ENCODE measurements at regions not wholly inside any gene's neighbourhood (a gene's known extent, or its start where the extent isn't known, plus 50 kb on each side); places are given as distances from the start of the nearest gene placed in this dataset.
"Not testable (repeated sequence)": the region's sequence is repeated elsewhere in the genome, so short reads cannot be mapped to it uniquely, and the experiment has no call there.

DNA sequence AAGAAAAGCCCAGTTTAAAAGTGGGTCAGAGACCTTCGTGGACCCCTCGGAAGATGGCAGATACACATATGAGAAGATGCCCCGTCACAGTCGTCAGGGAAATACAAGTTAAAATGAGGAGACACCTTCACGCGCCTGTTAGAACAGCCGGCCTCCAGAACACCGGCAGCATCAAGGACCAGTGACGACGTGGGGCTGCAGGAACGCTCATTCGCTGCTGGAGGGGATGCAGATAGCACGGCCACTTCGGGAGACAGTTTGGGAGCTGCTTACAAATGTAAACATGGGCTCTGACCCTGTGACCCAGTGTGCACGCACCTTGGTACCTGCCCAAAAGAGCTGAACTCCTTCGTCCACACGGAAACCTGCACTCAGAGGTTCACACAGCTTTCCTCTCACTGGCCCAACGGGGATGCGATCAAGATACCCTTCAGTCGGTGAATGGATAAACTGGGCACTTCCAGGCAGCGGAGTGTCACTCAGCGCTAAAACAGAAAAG lies 83.7 kb upstream of the CTDP1 start:
- DNase-seq (ENCODE audit: low spot score): no peak

DNA sequence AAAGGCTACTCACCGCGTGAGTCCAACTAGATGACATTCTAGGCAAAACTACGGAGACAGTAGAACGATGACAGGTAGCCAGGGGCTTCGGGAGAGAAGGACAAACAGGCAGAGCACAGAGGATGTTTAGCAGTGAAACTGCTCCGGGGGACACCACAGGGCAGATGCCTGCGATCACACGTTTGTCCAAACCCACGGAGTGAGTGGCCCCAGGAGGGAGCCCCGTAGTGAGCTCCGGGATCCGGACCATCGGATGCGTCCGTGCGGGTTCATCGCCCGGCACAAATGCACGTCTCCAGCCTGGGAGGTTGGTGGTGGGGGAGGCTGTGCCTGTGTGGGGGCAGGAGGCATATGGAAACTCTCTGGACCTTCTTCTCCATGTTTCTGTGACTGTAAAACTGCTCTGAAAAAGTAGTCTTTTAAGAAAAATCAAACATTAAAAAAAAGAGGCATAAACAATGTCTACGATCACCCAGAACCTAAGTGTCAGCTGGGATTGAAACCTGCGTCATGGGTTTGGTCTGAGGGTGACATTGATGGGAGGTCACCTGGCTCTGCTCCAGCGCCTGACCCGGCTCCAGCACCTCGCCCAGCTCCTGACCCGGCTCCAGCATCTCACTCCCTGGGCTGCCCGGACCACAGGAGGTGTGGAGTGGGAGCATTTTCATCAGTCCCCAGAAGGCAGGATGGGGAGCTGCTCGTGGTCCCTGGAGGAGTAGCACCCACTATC lies 83.0 kb upstream of the CTDP1 start:
- DNase-seq (ENCODE audit: low spot score): no peak

DNA sequence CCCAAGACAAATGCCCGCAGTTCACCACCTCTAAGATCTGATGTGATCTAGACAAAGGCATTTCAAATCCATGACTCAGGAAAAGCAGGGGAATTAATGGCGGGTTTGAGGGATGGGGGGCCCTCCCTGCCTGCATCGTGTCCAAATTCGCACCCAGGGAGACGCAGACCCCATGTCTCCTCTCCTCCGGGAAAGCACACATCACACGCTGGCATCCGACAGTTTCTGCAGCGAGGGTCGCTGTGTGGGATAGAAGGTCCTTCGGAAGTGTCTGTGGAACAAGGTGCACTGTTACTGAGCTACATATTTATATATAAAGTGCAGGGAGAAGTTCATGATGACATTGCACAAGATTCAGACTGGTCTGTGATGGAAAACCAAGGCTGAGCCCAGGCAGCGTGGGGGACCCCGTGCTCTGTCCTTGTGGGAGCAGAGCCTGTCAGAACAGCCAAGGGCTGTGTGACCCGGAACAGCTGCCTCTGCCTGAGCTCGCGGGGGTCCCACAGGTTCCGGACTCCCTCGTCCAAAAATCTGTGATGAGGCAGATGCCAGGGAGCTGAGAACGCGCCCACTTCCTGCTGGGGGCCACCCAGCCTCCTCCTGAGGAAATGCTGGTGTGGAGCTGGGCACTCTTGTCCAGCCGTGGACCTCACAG lies 82.3 kb upstream of the CTDP1 start:
- no peak for DNase-seq (ENCODE audit: low spot score)

DNA sequence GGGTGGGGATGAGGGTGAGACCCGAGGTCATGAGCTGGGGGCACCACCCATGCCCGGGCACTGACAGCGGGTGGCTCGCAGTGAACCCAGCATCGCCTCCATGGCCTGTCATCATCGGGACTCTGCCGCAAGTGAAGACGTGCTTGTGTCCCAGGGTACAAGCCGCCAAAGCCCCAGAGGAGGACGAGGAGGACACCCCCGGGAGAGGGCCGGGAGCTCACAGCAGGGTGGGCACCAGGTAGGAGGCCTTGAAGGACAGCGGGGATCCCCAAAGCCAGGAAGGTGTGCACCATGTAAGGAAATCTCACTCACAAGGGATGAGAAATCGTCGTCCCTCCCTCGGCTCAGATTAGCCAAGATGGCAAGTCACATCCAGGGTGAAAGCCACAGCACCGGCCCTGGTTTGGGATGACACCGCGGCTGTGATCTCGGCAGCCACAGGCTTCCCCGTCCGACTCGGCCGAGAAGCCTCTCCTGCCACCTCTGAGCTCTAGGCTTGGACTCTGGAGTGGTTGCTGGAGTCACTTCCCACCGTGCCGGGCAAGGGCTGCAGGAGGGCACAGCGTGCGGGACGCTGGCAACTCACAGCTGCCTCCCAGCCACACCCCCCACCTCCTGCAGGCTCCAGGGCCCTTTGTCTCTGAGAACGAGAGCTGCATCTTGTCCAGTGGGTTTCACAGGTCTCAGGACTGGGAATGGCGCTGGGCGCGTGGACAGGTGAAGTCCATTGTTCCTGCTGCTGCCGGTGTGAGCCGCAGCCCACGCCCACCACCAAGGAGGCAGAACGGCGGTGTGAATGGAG lies 81.6 kb upstream of the CTDP1 start:
- DNase-seq (ENCODE audit: low spot score): no peak

DNA sequence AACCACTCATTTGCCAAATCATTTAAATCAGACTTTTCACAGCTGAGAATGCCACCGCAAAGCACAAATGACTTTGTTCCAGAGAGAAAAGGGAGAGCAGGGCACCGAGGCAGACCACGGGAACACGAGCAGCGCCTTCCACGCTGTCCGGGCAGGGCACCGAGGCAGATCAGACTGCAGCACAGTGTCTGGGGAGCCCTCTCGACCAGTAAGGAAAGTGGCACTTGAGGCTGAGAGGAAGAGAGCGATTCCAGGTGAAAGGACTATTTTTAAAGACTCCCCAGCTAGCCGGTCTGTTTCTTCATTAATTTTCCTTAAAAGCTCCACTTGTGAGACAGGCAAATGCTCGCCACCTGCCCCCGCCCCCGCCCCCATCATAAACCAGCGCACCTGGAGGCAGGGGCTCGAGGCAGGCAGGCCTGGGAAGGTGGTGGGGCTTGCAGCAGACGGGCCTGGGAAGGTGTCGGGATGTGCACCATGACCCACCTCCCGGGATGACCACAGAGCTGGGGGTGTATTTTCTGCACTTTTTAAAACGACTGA lies 80.9 kb upstream of the CTDP1 start:
- DNase-seq (ENCODE audit: low spot score): no peak

DNA sequence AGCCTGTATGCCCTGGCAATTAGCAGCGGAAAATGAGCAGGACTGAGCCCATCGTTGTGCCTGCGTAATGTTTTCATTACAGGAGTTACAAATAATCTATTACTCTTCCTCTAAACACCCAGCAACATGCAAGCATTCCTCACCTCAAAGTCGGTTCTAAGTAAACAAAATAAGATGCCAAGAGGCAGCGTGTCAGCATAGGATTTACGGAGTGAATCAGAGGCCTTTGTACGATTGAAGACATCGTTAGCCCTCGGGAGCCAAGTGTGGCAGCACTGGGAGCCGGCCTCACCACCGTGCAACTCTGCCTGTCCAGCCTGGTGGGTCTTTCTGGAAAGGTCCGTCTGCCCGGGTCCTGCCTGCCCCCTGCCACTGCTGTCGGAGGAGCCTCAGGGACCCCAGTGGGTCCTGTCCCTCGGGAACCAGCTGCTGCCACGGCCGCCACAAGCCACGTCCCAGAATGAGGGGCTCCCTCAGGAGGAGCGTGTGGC lies 80.1 kb upstream of the CTDP1 start:
- DNase-seq (ENCODE audit: low spot score): no peak

DNA sequence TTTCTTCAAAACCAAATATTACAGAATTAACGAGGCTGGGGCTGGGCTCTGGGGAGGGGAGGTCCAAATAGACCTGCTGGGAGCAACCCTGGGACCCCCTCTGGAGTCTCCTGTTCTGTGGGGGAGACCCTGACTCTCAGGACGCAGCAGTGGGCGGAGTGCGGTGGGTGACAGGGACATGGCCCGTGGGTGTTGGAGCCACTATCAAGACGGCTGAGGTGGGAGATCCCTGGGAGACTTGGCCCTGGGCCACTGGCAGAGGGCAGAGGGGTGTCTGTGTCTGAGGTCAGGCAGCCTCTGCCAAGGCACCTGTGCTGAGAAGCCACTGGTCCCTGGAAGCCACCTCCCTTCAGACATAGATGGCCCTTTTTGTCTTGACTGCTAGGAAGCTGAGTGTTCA lies 79.5 kb upstream of the CTDP1 start:
- DNase-seq (ENCODE audit: low spot score): no peak

DNA sequence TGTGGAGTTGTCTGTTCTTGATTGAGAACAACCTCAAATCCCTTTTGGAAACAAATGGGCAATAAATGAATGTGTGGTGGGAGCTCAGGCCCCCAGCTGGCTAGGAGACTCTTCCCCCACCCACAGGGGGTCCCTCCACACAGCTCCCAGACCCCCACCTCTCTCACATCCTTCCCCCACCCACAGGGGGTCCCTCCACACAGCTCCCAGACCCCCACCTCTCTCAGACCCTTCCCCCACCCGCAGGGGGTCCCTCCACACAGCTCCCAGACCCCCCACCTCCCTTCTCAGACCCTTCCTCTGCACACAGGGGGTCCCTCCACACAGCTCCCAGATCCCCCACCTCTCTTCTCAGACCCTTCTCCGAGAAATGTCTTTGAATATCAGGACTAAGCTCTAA lies 79.0 kb upstream of the CTDP1 start:
- no peak for DNase-seq (ENCODE audit: low spot score)

DNA sequence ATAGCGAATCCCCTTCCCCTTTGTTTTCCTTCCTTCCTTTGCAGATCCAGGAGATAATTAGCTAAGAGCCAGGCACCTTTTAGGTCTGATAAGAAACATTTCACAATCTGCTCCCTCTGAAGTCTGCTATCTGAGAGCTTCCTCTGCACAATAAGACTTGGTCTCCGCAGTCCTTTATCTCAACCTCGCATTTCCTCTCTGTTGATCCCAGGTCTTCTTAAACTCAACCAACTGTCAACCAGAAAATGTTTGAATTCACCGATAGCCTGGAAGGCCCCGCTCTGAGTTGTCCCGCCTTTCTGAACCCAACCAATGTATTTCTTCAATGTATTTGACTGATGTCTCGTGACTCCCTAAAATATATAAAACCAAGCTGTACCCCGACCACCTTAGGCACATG lies 78.4 kb upstream of the CTDP1 start:
- no peak for DNase-seq (ENCODE audit: low spot score)

DNA sequence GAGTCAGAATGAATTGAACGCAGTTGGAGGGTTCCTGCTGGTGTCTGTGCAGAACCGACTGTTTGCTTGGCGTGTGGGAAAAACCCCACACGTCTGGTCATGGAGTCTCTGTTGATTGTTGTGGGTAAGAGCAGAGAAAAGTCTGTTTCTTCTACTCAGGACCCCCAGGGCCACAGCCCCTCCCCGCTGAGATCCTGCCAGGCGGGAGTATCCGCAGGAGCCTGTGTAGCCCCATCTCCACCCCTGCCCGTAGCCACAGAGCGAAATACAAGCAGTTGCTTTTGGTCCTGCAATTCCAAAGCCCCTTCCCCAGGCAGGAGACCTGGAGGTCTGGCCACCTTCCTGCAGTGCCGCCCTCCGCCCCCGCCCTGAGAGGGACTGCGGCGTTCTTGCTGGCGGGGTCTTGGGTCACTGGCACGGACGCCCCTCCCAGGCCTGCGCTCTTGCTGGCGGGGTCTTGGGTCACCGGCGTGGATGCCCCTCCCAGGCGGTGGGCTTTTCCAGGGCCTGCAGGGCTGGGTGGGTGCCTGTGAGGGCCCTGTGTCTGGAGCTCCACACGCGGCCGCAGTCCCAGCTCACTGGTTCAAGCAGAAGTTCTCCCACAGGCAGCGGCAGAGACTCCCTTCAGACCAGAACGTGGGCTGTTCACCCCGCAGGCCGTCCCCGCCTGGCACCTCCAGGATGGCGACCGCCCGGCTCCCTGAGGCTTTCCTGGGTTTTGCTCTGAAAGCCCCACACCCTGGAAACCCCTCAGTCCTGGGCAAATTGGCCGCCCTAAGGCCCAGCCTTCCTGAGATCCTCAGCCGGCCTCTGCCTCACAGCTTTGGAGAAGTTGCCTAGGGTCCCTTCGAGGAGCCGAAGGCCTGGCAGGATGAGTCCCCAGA lies 76.0 kb upstream of the CTDP1 start:
- DNase-seq (ENCODE audit: low spot score): no peak

DNA sequence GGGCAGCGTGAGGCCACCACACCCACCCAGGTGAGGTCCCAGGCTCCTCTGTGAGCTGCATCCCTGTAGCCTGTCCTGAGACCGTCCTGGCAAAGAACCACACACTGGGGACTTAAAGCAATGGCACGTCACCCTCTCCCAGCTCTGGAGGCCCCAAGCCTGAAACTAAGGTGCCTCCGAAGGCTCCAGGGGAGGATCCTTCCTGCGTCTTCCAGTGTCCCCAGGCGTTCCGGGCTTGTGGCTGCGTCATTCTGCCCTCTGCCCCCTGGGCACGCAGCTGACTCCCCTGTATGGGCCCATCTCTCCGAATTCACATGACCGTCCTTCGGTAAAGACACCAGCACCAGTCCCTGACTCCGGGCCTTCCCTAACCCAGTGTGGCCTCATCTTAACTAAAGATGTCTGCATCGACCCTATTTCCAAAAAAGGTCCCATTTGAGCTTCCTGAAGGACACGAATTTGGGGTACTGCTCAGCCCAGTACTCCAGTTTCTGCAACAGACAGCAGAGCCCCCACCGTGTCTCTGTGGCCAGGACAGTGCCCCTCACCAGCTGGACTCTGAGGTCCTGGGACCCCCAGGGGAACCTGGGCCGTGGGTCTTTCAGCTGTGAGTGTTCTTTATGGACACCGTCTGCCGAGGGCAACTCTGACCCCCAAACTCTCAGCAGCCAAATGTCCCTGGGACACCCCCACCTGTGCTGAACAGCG lies 75.2 kb upstream of the CTDP1 start:
- DNase-seq (ENCODE audit: low spot score): no peak

DNA sequence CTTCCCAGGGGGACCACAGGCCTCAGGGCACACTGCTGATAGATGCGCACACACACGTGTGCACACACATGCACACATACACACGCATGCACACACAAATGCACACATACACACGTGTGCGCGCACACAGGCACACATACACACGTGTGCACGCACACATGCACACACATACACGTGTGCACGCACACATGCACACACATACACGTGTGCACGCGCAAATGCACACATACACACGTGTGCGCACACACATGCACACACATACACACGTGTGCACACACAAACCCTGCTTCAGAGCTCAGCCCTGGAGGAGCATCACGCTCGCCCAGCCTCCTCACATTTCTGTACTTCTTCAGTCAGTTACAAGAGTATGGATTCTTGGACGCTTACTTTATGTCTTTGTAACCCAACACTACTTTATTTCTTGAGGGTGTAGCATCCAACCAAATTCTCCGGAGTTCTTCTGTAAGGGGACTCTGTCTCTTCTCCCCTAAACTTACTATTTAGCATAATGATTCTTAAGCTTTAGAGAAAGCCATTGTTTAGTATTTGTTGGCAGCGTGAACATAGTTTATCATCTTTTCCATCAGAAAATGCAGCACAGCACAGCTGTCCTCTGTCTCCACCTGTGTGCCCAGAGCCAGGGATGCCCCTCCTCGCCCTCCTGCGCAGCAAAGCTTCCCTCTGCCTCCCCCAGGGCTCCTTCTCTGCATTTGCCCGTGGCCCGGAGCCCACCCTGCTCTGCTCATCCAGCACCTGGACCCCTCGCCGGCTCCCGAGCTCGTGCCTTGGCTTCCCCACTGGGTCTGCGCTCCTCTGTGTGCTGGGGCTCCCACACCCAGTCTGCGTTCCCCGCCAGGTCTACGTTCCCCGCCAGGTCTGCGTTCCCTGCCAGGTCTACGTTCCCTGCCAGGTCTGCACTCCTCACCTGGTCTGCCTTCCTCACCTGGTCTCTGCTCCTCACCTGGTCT lies 74.4 kb upstream of the CTDP1 start:
- no peak for DNase-seq (ENCODE audit: low spot score)

DNA sequence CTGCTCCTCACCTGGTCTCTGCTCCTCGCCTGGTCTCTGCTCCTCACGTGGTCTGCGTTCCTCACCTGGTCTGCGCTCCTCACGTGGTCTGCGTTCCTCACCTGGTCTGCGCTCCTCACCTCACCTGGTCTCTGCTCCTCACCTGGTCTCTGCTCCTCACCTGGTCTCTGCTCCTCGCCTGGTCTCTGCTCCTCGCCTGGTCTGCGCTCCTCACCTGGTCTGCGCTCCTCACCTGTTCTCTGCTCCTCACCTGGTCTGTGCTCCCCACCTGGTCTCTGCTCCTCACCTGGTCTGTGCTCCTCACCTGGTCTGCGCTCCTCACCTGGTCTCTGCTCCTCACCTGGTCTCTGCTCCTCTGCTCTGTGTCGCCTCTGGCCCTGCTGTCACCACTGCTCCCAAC lies 73.5 kb upstream of the CTDP1 start:
- DNase-seq (ENCODE audit: low spot score): not testable (repeated sequence)

DNA sequence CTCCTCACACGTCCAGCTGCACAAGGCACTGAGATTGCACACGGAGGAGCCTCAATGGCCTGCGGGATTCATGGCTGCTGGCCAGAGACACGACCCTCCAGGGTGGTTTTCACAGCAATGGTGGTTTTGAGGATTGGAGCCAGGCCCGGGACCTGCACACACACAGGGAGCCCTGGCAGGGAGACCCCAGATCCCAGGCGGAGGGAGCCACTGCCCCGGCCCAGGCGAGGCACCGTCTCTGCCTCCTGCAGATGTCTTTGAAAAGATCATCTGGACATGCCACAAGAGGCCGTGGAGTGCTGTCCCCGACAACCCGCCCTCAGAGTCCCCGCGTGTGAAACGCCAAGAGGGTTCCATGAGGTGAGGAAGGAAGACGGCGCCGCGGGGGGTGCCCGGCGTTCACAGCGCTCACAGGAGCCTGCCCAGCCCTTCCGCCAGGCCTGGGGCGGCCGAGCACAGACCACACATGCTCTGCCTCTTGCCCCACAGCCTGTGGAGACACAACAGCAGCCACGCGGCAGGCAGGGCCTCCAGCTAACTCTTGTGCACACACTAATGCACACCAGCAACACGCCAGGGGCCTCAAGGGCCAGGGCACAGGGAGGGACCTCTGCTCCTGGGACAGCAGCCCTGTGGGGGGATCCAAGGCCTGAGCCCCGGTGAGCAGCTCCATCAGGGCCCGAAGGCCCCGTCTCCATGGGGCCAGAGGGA lies 72.8 kb upstream of the CTDP1 start:
- DNase-seq (ENCODE audit: low spot score): no peak

DNA sequence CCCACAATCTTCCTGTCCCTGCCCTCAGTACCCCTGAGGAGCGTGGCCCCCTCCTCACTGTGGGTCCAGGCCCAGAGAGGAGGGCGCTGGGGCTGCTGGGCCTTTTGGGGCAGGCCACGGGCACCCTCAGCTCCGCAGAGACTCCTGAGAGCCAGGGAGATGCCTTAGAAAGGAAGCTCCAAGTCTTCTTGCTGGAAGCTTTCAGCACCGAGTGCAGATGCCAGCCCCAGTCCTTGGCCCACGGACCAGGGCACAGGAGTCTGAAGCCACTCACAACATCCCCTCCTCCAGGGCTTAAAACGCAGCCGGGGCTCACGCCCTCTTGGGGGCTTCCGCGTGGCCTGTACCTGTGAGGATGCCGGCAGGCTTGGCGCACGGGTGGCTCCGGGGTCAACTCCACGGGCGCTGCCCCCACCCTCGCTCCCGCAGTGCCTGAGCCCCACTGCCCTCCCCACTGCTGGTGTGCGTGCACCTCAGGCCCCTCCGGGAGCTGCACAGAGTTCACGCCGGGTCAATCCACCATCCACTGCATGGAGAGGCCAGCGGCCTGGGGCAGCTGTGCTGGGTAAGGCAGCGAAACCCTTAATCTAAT lies 72.1 kb upstream of the CTDP1 start:
- DNase-seq (ENCODE audit: low spot score): no peak

DNA sequence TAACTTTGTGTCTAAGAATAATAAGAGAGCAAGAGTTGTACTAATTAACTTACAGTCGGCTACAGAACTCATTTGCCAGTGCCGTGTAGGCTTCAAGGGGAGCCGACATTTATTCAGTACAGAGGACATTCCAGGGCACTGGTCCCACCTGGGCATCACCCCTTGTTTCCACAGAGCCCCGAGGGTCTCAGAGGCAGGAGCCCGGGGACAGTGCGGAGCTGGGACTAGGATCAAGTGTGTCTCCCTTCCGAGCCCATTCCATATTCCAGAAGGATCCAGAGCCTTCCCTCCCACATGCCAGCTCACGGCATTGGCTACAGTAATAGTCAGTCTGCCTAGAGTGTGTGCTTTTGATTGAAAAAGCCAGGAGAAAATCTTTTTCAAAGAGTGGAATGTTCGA lies 71.5 kb upstream of the CTDP1 start:
- DNase-seq (ENCODE audit: low spot score): no peak

DNA sequence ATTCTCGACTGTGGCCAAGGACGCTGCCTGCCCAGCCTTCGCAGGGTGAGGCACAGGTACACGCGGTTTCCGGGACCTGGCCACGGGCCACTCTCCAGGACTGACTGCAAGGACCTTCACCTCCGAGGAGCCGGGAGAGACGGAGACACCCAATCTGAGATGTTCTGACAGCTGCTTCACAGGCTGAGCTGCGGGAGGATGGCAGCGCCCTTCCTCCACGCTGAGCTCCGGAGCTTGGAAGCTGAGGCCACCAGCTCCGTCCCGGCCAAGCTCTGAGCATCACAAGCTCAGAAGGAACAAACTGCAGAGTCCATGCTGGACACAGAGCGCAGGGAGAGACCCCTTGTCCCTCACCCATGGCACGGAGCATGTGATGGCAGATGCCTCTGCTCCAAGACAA lies 71.1 kb upstream of the CTDP1 start:
- no peak for DNase-seq (ENCODE audit: low spot score)

DNA sequence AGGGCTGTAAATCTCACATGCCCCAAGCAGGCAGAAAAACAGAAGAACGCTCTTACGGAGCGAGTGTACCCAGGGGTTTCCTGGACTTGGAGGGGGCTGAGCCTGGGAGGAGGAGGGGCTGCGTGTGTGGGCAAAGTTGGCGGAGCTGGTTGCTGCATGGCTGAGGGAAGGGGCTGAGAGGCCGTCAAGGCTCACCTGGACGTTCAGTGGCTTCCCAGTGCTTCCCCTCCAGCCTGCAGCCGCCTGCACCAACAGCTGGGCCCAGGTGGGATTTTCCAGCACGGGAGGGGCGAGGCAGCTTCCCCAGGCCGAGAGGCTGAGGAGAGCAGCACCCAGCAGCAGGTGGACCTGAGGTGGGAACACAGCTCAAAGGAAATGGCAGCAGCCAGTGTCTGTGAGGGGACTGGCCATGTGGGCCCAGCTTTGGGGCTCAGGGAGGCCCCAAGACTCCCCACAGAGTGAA lies 70.6 kb upstream of the CTDP1 start:
- no peak for DNase-seq (ENCODE audit: low spot score)

Data from HT-29 (cell line).